Fibroblast of lung (primary cell): ENCODE measurements at regions not wholly inside any gene's neighbourhood (a gene's known extent, or its start where the extent isn't known, plus 50 kb on each side); places are given as distances from the start of the nearest gene placed in this dataset.
A peak's percentile ranks its signal among the peaks of the same experiment; 100 is the strongest.

ENCODE experiments used
- DNase-seq, 2 donors: peaks; one replicate each; pipeline versions ENCODE4 v3.0.0 to v3.0.0-alpha.2; 2010; ENCODE audit warnings: low read depth in 2 of 2
- H2AFZ ChIP-seq: 2 replicates; pipeline ENCODE4 v1.5.1; 2012; ENCODE audit warnings: low read length, control low read depth, inconsistent platforms
- H3K27ac ChIP-seq: 2 replicates; pipeline ENCODE4 v1.5.1; 2011; ENCODE audit warnings: low read length, control low read depth; ENCODE audit not compliant: insufficient read depth
- H3K27me3 ChIP-seq: 2 replicates; pipeline ENCODE4 v1.5.1; 2011; ENCODE audit warnings: mild to moderate bottlenecking, low read length; ENCODE audit not compliant: control insufficient read depth, insufficient read depth
- H3K36me3 ChIP-seq: 2 replicates; pipeline ENCODE4 v1.5.1; 2011; ENCODE audit warnings: low read length; ENCODE audit not compliant: control insufficient read depth, insufficient read depth
- H3K4me1 ChIP-seq: 2 replicates; pipeline ENCODE4 v1.5.1; 2011; ENCODE audit warnings: low read length; ENCODE audit not compliant: control insufficient read depth, insufficient read depth; ENCODE audit errors: extremely low read depth
- H3K4me2 ChIP-seq: 2 replicates; pipeline ENCODE4 v1.5.1; 2011; ENCODE audit warnings: low read length, control low read depth; ENCODE audit not compliant: insufficient read depth; ENCODE audit errors: extremely low read depth
- H3K4me3 ChIP-seq, 4 experiments: fragments of 200-600 bp in 1 of 4; sonication (generic) in 1 of 4; replicated peaks in 1 of 4; 2 replicates each; pipeline ENCODE4 v1.5.1; 2011 to 2016; ENCODE audit warnings: low read length in 4 of 4, low read depth in 3 of 4, mild to moderate bottlenecking in 3 of 4, control low read depth in 2 of 4, inconsistent platforms in 1 of 4, mixed read lengths in 1 of 4; ENCODE audit not compliant: insufficient read depth in 1 of 4; ENCODE audit errors: control extremely low read depth in 1 of 4
- H3K79me2 ChIP-seq: 2 replicates; pipeline ENCODE4 v1.5.1; 2012; ENCODE audit warnings: mild to moderate bottlenecking, low read length, inconsistent platforms; ENCODE audit not compliant: control insufficient read depth, insufficient read depth
- H3K9ac ChIP-seq: 2 replicates; pipeline ENCODE4 v1.5.1; 2011; ENCODE audit warnings: mild to moderate bottlenecking, low read length, control low read depth; ENCODE audit not compliant: insufficient read depth
- H3K9me3 ChIP-seq: 2 replicates; pipeline ENCODE4 v1.5.1; 2012; ENCODE audit warnings: low read depth, low read length; ENCODE audit not compliant: control insufficient read depth, insufficient read depth
- H4K20me1 ChIP-seq: 2 replicates; pipeline ENCODE4 v1.5.1; 2011; ENCODE audit warnings: low read length; ENCODE audit not compliant: control insufficient read depth, insufficient read depth; ENCODE audit errors: extremely low read depth
- EZH2 ChIP-seq: IDR thresholded peaks from 2 replicates; pipeline ENCODE4 v1.5.1; 2012; ENCODE audit warnings: low read length, control low read depth, mild to moderate bottlenecking; ENCODE audit errors: missing control alignments
- TF ChIP-seq, protein P1 (sequence below), 2 donors: IDR thresholded peaks in 1 of 2; conservative IDR thresholded peaks in 1 of 2; 1 replicate in 1 of 2; 2 replicates in 1 of 2; pipeline ENCODE4 v1.5.1; 2011 to 2012; ENCODE audit warnings: low read length in 2 of 2, control low read depth in 1 of 2, inconsistent platforms in 1 of 2, low read depth in 1 of 2, mild to moderate bottlenecking in 1 of 2

DNA sequence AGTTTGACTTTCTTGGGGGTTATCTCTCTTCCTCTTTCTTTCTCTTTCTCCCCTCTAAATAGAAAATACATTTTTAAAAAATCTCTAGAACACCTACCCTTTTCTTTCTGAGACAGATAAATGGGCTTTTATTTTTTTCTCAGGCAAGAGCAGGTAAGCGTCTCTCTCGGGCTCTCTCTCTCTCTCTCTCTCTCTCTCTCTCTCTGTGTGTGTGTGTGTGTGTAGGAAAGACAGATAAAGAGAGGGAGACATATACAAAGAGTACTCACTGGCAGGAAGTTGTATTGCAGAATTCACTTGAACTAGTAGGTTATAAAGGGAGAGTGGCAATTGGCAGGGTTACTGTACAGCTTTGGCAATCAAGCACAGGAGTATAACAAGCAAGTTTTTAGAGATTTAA lies 118.1 kb upstream of the LSAMP start:
- Histone ChIP-seq H3K4me2 (no peak overlapping the region), H3K27me3 (no peaks in the 10 kb centered on the region), H3K9me3 (no peaks in the 10 kb centered on the region), H3K4me3 (no peak overlapping the region), H3K27ac (no peak overlapping the region), H3K4me1 (no peaks in the 10 kb centered on the region), H2AFZ (no peak overlapping the region), H3K36me3 (no peaks in the 10 kb centered on the region), H4K20me1 (no peaks in the 10 kb centered on the region), H3K9ac (no peak overlapping the region), H3K79me2 (no peaks in the 10 kb centered on the region)
- TF ChIP-seq, protein P1, sequence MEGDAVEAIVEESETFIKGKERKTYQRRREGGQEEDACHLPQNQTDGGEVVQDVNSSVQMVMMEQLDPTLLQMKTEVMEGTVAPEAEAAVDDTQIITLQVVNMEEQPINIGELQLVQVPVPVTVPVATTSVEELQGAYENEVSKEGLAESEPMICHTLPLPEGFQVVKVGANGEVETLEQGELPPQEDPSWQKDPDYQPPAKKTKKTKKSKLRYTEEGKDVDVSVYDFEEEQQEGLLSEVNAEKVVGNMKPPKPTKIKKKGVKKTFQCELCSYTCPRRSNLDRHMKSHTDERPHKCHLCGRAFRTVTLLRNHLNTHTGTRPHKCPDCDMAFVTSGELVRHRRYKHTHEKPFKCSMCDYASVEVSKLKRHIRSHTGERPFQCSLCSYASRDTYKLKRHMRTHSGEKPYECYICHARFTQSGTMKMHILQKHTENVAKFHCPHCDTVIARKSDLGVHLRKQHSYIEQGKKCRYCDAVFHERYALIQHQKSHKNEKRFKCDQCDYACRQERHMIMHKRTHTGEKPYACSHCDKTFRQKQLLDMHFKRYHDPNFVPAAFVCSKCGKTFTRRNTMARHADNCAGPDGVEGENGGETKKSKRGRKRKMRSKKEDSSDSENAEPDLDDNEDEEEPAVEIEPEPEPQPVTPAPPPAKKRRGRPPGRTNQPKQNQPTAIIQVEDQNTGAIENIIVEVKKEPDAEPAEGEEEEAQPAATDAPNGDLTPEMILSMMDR (conservative IDR thresholded peaks at IDR 0.05 in 1 of 2, IDR thresholded peaks at IDR 0.05 in 1 of 2; ENCODE audit: low read depth in 1 of 2, low read length in 2 of 2), result no peak
- TF ChIP-seq EZH2, result no peak
- DNase-seq, result no peak

DNA sequence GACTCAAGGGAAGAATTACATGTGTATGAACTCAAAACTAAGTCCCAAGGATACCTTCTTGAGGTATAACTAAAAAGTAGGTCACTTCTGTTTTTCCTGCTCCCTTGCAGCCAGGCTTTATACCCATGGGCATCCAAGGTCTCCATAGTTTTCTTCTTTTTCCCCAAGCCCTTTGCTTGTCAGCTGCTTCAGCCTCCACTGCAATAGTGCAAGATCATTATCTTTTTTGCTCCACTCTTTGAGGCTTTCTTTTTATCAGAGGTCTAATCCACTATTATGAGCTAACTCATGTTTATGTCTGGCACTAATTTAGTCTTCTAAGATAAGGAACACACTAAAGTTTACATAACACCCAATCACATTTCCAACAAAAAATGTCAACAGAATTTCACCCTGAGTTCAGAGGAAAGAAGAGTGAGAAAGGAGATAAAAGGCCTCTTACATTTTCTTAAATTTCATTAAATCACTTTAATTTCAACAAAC lies 121.2 kb upstream of the LSAMP start:
- H3K4me2 ChIP-seq, result no peak overlapping the region
- no peak overlapping the region for H2AFZ ChIP-seq
- no peaks in the 10 kb centered on the region for H3K36me3 ChIP-seq
- no peak overlapping the region for H3K27ac ChIP-seq
- H3K9ac ChIP-seq, result no peak overlapping the region
- H3K9me3 ChIP-seq, result no peaks in the 10 kb centered on the region
- no peaks in the 10 kb centered on the region for H4K20me1 ChIP-seq
- H3K27me3 ChIP-seq, result no peaks in the 10 kb centered on the region
- no peaks in the 10 kb centered on the region for H3K79me2 ChIP-seq
- no peaks in the 10 kb centered on the region for H3K4me1 ChIP-seq
- H3K4me3 ChIP-seq, result no peak overlapping the region
- DNase-seq, result no peak
- TF ChIP-seq, protein P1 (conservative IDR thresholded peaks at IDR 0.05 in 1 of 2, IDR thresholded peaks at IDR 0.05 in 1 of 2; ENCODE audit: low read depth in 1 of 2, low read length in 2 of 2), result no peak
- TF ChIP-seq EZH2, result no peak

DNA sequence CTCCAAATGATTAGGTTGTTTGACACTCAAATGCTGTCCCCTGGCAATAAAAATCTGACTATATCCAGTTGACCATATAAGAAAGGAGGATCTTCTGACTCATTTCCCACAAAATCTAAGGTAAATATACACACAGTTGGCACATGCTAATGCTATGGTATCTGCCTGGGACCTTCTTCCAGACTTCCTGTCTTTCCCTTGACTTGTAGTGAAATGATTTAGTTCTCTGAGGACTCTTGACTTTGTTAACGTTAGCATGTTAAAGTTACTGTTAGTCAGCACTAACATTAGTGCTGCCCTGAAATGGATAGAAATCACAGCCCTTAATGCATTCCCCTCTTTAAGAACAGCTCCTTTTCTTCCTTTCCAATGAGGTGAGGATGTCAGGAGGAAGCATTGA lies 124.3 kb upstream of the LSAMP start:
- no peak overlapping the region for H3K9ac ChIP-seq
- no peaks in the 10 kb centered on the region for H3K79me2 ChIP-seq
- H3K27me3 ChIP-seq, result no peaks in the 10 kb centered on the region
- H3K4me2 ChIP-seq, result no peak overlapping the region
- H3K9me3 ChIP-seq, result no peaks in the 10 kb centered on the region
- no peaks in the 10 kb centered on the region for H3K36me3 ChIP-seq
- no peak overlapping the region for H3K27ac ChIP-seq
- no peaks in the 10 kb centered on the region for H3K4me1 ChIP-seq
- no peaks in the 10 kb centered on the region for H4K20me1 ChIP-seq
- TF ChIP-seq EZH2, result no peak
- TF ChIP-seq, protein P1 (conservative IDR thresholded peaks at IDR 0.05 in 1 of 2, IDR thresholded peaks at IDR 0.05 in 1 of 2; ENCODE audit: low read depth in 1 of 2, low read length in 2 of 2), result no peak
- DNase-seq, result peak; percentile 1 to 12
- no peak overlapping the region for H3K4me3 ChIP-seq
- no peak overlapping the region for H2AFZ ChIP-seq
